Endothelial cell of umbilical vein (primary cell): ENCODE measurements at regions not wholly inside any gene's neighbourhood (a gene's known extent, or its start where the extent isn't known, plus 50 kb on each side); places are given as distances from the start of the nearest gene placed in this dataset.
A peak's percentile ranks its signal among the peaks of the same experiment; 100 is the strongest.

Source experiments
- BruUV-seq: library from RNA; stranded (reverse); fragments of 400-500 nt; replicated peaks from 2 replicates; lab custom pipeline; 2021; lab: Mats Ljungman, UMichigan
- CTCF ChIA-PET: fragments of 300-600, 350-600 bp; sonication (Branson Sonifier 250); formaldehyde crosslinking; loops from one replicate; lab custom pipeline; 2021; ENCODE audit warnings: antibody characterized with exemption, inconsistent platforms; lab: Charles Lee
- POLR2A ChIA-PET: fragments of 300-600, 350-600 bp; sonication (Branson Sonifier 250); formaldehyde crosslinking; loops from one replicate; lab custom pipeline; 2021; ENCODE audit warnings: antibody characterized with exemption, inconsistent platforms; lab: Charles Lee
- DNase-seq: peaks from one replicate; pipeline ENCODE4 v3.0.0-alpha.2; 2011; ENCODE audit warnings: low read depth, low spot score
- FAIRE-seq: peaks from 2 replicates; lab custom pipeline; 2011; peaks lifted over from hg19 to GRCh38; lab: Jason Lieb, UNC
- H2AFZ ChIP-seq: 2 replicates; pipeline ENCODE4 v1.6.0; 2012; ENCODE audit warnings: low read depth, low read length, control low read depth, inconsistent platforms
- H3K27ac ChIP-seq: 2 replicates; pipeline ENCODE4 v1.5.1; 2011; ENCODE audit warnings: low read depth, mild to moderate bottlenecking, control low read depth, low read length, moderate library complexity; ENCODE audit not compliant: insufficient read depth
- H3K27me3 ChIP-seq, 2 experiments: 2 replicates each; pipeline versions ENCODE4 v1.6.0 to v1.6.1; 2011; ENCODE audit warnings: low read length in 2 of 2, mixed read lengths in 1 of 2; ENCODE audit not compliant: control insufficient read depth in 2 of 2, insufficient read depth in 2 of 2
- H3K36me3 ChIP-seq, 2 experiments: 2 replicates in 1 of 2; 3 replicates in 1 of 2; pipeline ENCODE4 v1.5.1; 2011; ENCODE audit warnings: low read length in 2 of 2, mild to moderate bottlenecking in 1 of 2, moderate library complexity in 1 of 2; ENCODE audit not compliant: control insufficient read depth in 2 of 2, insufficient read depth in 2 of 2; ENCODE audit errors: extremely low read depth in 1 of 2
- H3K4me1 ChIP-seq: 3 replicates; pipeline ENCODE4 v1.5.1; 2011; ENCODE audit warnings: mild to moderate bottlenecking, low read length; ENCODE audit not compliant: control insufficient read depth, insufficient read depth; ENCODE audit errors: extremely low read depth
- H3K4me2 ChIP-seq: 2 replicates; pipeline ENCODE4 v1.6.1; 2011; ENCODE audit warnings: low read length, control low read depth, mixed read lengths; ENCODE audit not compliant: insufficient read depth
- H3K4me3 ChIP-seq, 3 experiments: fragments of 200-600 bp in 1 of 3; sonication (generic), shearing (Covaris generic) in 1 of 3; replicated peaks in 1 of 3; 2 replicates each; pipeline ENCODE4 v1.5.1; 2011 to 2016; ENCODE audit warnings: control low read depth in 3 of 3, low read length in 3 of 3, mild to moderate bottlenecking in 2 of 3, inconsistent platforms in 1 of 3, low read depth in 1 of 3, moderate library complexity in 1 of 3; ENCODE audit not compliant: insufficient read depth in 1 of 3
- H3K79me2 ChIP-seq: 2 replicates; pipeline ENCODE4 v1.6.0; 2012; ENCODE audit warnings: low read length, inconsistent platforms; ENCODE audit not compliant: control insufficient read depth, insufficient read depth
- H3K9ac ChIP-seq: replicated peaks from 2 replicates; pipeline ENCODE3; 2011; ENCODE audit warnings: low read length, control low read depth; ENCODE audit not compliant: insufficient read depth; ENCODE audit errors: extremely low read depth
- H3K9me1 ChIP-seq: replicated peaks from 3 replicates; pipeline ENCODE4 v1.6.0; 2011; ENCODE audit warnings: mild to moderate bottlenecking, low read length; ENCODE audit not compliant: control insufficient read depth, insufficient read depth; ENCODE audit errors: extremely low read depth
- H3K9me3 ChIP-seq: replicated peaks from 2 replicates; pipeline ENCODE4 v1.5.1; 2012; ENCODE audit warnings: low read length, inconsistent platforms; ENCODE audit not compliant: control insufficient read depth, insufficient read depth
- H4K20me1 ChIP-seq: replicated peaks from 2 replicates; pipeline ENCODE3; 2011; ENCODE audit warnings: mild to moderate bottlenecking, low read length; ENCODE audit not compliant: control insufficient read depth, insufficient read depth; ENCODE audit errors: extremely low read depth
- EZH2 ChIP-seq: IDR thresholded peaks from 2 replicates; pipeline ENCODE4 v1.6.1; 2012; ENCODE audit warnings: borderline replicate concordance, low read depth, mild to moderate bottlenecking, moderate library complexity, low read length, inconsistent platforms; ENCODE audit not compliant: severe bottlenecking
- FOS ChIP-seq: IDR thresholded peaks from 2 replicates; pipeline ENCODE4 v1.6.1; 2011; ENCODE audit warnings: mild to moderate bottlenecking, low read length, moderate library complexity, borderline replicate concordance; ENCODE audit not compliant: insufficient read depth
- GATA2 ChIP-seq: IDR thresholded peaks from 2 replicates; pipeline ENCODE4 v1.7.0; 2011; ENCODE audit warnings: low read depth, mild to moderate bottlenecking, moderate library complexity, mixed read lengths, low read length; ENCODE audit not compliant: insufficient read length, insufficient read depth
- JUN ChIP-seq: IDR thresholded peaks from 2 replicates; pipeline ENCODE4 v1.6.1; 2011; ENCODE audit warnings: borderline replicate concordance, low read depth; ENCODE audit not compliant: insufficient read length, insufficient read depth
- MAX ChIP-seq: IDR thresholded peaks from 2 replicates; pipeline ENCODE4 v1.6.1; 2011; ENCODE audit not compliant: insufficient read depth, insufficient read length
- MYC ChIP-seq: IDR thresholded peaks from one replicate; pipeline ENCODE4 v1.6.1; 2011; ENCODE audit warnings: mild to moderate bottlenecking, low read depth, low read length
- POLR2A ChIP-seq: IDR thresholded peaks from 2 replicates; pipeline ENCODE4 v1.6.1; 2012; ENCODE audit warnings: low read depth, mild to moderate bottlenecking, control low read depth, low read length
- POLR2AphosphoS5 ChIP-seq: IDR thresholded peaks from 2 replicates; pipeline ENCODE4 v1.6.1; 2012; ENCODE audit warnings: low read depth, mild to moderate bottlenecking, control low read depth, low read length, moderate library complexity; ENCODE audit not compliant: insufficient read depth
- dilution Hi-C: fragments of 300-500 bp; cut with MboI; formaldehyde crosslinking; loops from one replicate; pipeline ENCODE4 v1.15.0; 2019; ENCODE audit warnings: low sequenced_read_pairs; ENCODE audit not compliant: extremely low pct_ligation_motif_present
- intact Hi-C: fragments of 100-400 bp; cut with micrococcal nuclease; formaldehyde crosslinking; loops from one replicate; pipeline ENCODE4 v1.10.0; 2022
- TF ChIP-seq, protein P1 (sequence below), 2 donors: IDR thresholded peaks; 1 replicate in 1 of 2; 2 replicates in 1 of 2; pipeline ENCODE4 v1.5.1; 2011; ENCODE audit warnings: low read length in 2 of 2, mild to moderate bottlenecking in 2 of 2, moderate library complexity in 2 of 2, control low read depth in 1 of 2, inconsistent platforms in 1 of 2, low read depth in 1 of 2; ENCODE audit not compliant: insufficient read depth in 1 of 2; ENCODE audit errors: extremely low read depth in 1 of 2

GRCh38 chr20:6673071-6673470, 94.4 kb upstream of the BMP2 start:
- dilution Hi-C loops (no loop called here), intact Hi-C loops (no loop called here)
- DNase-seq (peak; percentile 97), FAIRE-seq (peak; percentile 85)
- H3K27me3 ChIP-seq = no peaks in the 10 kb centered on the region
- H2AFZ ChIP-seq = peak overlapping the region; percentile 57
- H3K9ac ChIP-seq = no peak overlapping the region
- ChIA-PET CTCF (interaction anchor here (0.7 to 2.1 kb wide), 5 partner anchors 20 to 96 kb away, joined by 3 to 9 read pairs (median 3); no protein-coding TSS in a partner anchor), POLR2A (no interaction called here)
- no peaks in the 10 kb centered on the region for H3K9me3 ChIP-seq
- no peaks in the 10 kb centered on the region for H4K20me1 ChIP-seq
- H3K9me1 ChIP-seq = no peaks in the 10 kb centered on the region
- H3K4me2 ChIP-seq = peak overlapping the region; percentile 77
- peaks cover 25% of the 10 kb centered on the region for H3K4me1 ChIP-seq
- no TSS peak for BruUV-seq
- TF ChIP-seq GATA2 (peak; percentile 77), POLR2A (peak; percentile 61), FOS (no peak), EZH2 (no peak), JUN (peak; percentile 14), MYC (no peak), MAX (no peak), POLR2AphosphoS5 (peak; percentile 28)
- TF ChIP-seq, protein P1, sequence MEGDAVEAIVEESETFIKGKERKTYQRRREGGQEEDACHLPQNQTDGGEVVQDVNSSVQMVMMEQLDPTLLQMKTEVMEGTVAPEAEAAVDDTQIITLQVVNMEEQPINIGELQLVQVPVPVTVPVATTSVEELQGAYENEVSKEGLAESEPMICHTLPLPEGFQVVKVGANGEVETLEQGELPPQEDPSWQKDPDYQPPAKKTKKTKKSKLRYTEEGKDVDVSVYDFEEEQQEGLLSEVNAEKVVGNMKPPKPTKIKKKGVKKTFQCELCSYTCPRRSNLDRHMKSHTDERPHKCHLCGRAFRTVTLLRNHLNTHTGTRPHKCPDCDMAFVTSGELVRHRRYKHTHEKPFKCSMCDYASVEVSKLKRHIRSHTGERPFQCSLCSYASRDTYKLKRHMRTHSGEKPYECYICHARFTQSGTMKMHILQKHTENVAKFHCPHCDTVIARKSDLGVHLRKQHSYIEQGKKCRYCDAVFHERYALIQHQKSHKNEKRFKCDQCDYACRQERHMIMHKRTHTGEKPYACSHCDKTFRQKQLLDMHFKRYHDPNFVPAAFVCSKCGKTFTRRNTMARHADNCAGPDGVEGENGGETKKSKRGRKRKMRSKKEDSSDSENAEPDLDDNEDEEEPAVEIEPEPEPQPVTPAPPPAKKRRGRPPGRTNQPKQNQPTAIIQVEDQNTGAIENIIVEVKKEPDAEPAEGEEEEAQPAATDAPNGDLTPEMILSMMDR (IDR thresholded peaks at IDR 0.05; ENCODE audit: extremely low read depth in 1 of 2, insufficient read depth in 1 of 2, low read depth in 1 of 2, low read length in 2 of 2) = no peak
- no peaks in the 10 kb centered on the region for H3K79me2 ChIP-seq
- H3K27ac ChIP-seq = peak overlapping the region; percentile 59
- no peaks in the 10 kb centered on the region for H3K36me3 ChIP-seq
- H3K4me3 ChIP-seq = no peak overlapping the region
